HEK293 (cell line): ENCODE measurements at regions not wholly inside any gene's neighbourhood (a gene's known extent, or its start where the extent isn't known, plus 50 kb on each side); places are given as distances from the start of the nearest gene placed in this dataset.
A peak's percentile ranks its signal among the peaks of the same experiment; 100 is the strongest.

Source experiments
- BCL11A ChIP-seq: fragments of 450-650 bp; formaldehyde crosslinking; IDR thresholded peaks from 2 replicates; pipeline ENCODE4 v1.5.1; 2016; ENCODE audit warnings: low read depth, missing biosample characterization, missing genetic modification characterization
- BCL11B ChIP-seq: fragments of 450-650 bp; formaldehyde crosslinking; IDR thresholded peaks from 2 replicates; pipeline ENCODE4 v1.5.1; 2016; ENCODE audit warnings: low read depth, missing biosample characterization, missing genetic modification characterization
- CTCF ChIP-seq: fragments of 450-650 bp; formaldehyde crosslinking; IDR thresholded peaks from 2 replicates; pipeline ENCODE4 v1.5.1; 2016; ENCODE audit warnings: missing biosample characterization, missing genetic modification characterization
- ELK4 ChIP-seq: IDR thresholded peaks from 2 replicates; pipeline ENCODE4 v1.6.1; 2011; ENCODE audit warnings: mild to moderate bottlenecking, low read depth, low read length, borderline replicate concordance
- MZF1 ChIP-seq: fragments of 450-650 bp; formaldehyde crosslinking; IDR thresholded peaks from 2 replicates; pipeline ENCODE4 v1.5.1; 2017; ENCODE audit warnings: missing biosample characterization, missing genetic modification characterization, borderline replicate concordance
- YY1 ChIP-seq: fragments of 450-650 bp; formaldehyde crosslinking; IDR thresholded peaks from 2 replicates; pipeline ENCODE4 v1.5.1; 2018; ENCODE audit warnings: missing biosample characterization, missing genetic modification characterization
- ZNF138 ChIP-seq: fragments of 450-650 bp; formaldehyde crosslinking; IDR thresholded peaks from 2 replicates; pipeline ENCODE4 v1.5.1; 2016; ENCODE audit warnings: missing biosample characterization, missing genetic modification characterization, borderline replicate concordance
- ZNF26 ChIP-seq: fragments of 450-650 bp; formaldehyde crosslinking; IDR thresholded peaks from 2 replicates; pipeline ENCODE4 v1.5.1; 2016; ENCODE audit warnings: missing biosample characterization, missing genetic modification characterization
- ZNF274 ChIP-seq, 2 experiments: fragments of 200-500 bp in 1 of 2; fragments of 450-650 bp in 1 of 2; sonication (Bioruptor generic) in 1 of 2; formaldehyde crosslinking in 1 of 2; IDR thresholded peaks; 2 replicates each; pipeline versions ENCODE4 v1.5.1 to v1.6.1; 2014 to 2016; ENCODE audit warnings: borderline replicate concordance in 1 of 2, inconsistent platforms in 1 of 2, low read length in 1 of 2, missing biosample characterization in 1 of 2, missing genetic modification characterization in 1 of 2
- ZNF350 ChIP-seq: fragments of 450-650 bp; formaldehyde crosslinking; IDR thresholded peaks from 2 replicates; pipeline ENCODE4 v1.5.0; 2017; ENCODE audit warnings: missing biosample characterization, mild to moderate bottlenecking, missing genetic modification characterization
- ZNF585B ChIP-seq: fragments of 450-650 bp; formaldehyde crosslinking; IDR thresholded peaks from 2 replicates; pipeline ENCODE4 v1.5.1; 2016; ENCODE audit warnings: missing biosample characterization, missing genetic modification characterization
- ZNF785 ChIP-seq: fragments of 450-650 bp; formaldehyde crosslinking; IDR thresholded peaks from 2 replicates; pipeline ENCODE4 v1.5.1; 2016; ENCODE audit warnings: missing biosample characterization, missing genetic modification characterization

GRCh38 chr6:134517145-134517658 is 199.3 kb upstream of the SGK1 start:
- TF ChIP-seq ELK4 = no peak
- TF ChIP-seq ZNF138 = no peak
- no peak for TF ChIP-seq ZNF350 (tag by site-specific recombination)
- TF ChIP-seq ZNF274 (IDR thresholded peaks at IDR 0.05; ENCODE audit: low read length) = no peak
- TF ChIP-seq ZNF274 (tag by site-specific recombination; IDR thresholded peaks at IDR 0.05; ENCODE audit: borderline replicate concordance) = no peak
- TF ChIP-seq ZNF785 (tag by site-specific recombination) = no peak
- no peak for TF ChIP-seq CTCF (tag by site-specific recombination)
- TF ChIP-seq ZNF26 (tag by site-specific recombination) = no peak
- no peak for TF ChIP-seq BCL11B (tag by site-specific recombination)
- peak; percentile 85 for TF ChIP-seq MZF1 (tag by site-specific recombination)
- TF ChIP-seq YY1 (tag by site-specific recombination) = no peak
- TF ChIP-seq ZNF585B (tag by site-specific recombination) = no peak
- no peak for TF ChIP-seq BCL11A (tag by site-specific recombination)
